Stimulated activated CD8-positive, alpha-beta memory T cell treated with anti-CD3 and anti-CD28 coated beads, Interleukin-7, amount 100 ng/mL, for 4 hours (primary cell): ENCODE measurements at regions not wholly inside any gene's neighbourhood (a gene's known extent, or its start where the extent isn't known, plus 50 kb on each side); places are given as distances from the start of the nearest gene placed in this dataset.
"Not testable (repeated sequence)": the region's sequence is repeated elsewhere in the genome, so short reads cannot be mapped to it uniquely, and the experiment has no call there.

Source experiments
- DNase-seq, 2 donors: peaks; one replicate each; pipeline ENCODE4 v3.0.0-alpha.2; 2020; ENCODE audit warnings: low read depth in 2 of 2

DNA sequence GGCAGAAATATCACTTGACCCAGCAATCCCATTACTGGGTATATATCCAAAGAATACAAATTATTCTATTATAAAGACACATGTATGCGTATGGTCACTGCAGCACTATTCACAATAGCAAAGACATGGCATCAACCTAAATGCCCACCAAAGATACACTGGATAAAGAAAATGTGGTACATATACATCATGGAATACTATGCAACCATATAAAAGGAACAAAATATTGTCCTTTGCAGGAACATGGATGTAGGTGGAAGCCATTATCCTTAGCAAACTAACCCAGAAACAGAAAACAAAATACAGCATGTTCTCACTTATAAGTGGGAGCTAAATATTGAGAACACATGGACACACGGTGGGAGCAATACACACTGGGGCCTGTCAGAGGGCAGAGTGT, 1441.6 kb upstream of the ACO1 start:
- not testable (repeated sequence) for DNase-seq

DNA sequence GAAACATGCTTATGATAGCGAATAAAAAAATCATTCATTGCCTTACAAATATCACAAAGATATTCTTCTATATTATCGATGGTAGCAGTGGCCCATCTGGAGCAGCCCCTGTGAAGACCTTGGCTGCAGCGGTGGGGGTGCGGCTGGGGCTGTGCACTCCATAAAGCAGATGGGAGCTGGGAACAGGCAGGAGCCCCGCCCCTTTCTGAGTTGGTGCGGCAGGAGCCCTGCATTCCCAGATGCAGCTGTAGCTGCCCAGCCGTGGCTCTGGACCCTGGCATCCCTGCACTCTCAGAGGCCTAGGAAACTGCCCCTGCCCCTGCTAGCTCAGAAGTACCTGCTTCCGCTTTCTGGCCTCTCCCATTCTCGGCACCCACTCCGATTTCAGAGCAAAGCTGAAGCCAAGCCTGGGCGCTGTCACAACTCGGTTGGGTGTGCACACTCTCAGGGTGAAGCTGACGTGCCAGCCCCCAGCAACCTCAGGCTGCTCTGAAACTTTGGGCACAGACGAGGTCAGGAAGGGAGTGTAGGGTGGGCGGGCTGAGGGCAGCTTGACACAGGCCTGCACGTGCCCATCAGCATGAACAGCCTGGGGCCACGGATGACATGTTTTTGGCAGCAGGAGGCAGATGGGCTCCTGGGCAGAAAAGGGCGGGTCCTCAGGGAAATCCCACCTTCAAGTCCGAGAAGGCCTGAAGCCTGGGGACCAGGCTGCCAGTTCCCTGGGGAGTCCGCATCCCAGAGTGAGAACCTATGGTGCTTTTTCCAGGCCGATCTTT, 1440.8 kb upstream of the ACO1 start:
- no peak for DNase-seq

DNA sequence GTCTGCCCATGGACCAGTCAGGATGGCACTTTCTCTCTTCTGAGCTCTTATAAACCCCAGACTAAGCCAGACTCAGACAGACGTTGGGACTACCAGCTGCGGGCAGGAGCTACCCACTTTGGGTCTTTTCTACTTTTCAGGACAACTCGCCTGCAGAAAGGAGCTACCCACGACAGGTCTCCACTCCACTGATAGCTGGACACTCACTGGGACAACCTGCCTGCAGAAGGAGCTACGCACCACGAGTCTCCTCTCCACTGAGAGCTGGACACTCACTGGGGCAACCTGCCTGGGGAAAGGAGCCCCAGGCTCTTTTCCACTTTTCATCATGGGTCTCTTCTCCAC, 1440.2 kb upstream of the ACO1 start:
- no peak for DNase-seq

DNA sequence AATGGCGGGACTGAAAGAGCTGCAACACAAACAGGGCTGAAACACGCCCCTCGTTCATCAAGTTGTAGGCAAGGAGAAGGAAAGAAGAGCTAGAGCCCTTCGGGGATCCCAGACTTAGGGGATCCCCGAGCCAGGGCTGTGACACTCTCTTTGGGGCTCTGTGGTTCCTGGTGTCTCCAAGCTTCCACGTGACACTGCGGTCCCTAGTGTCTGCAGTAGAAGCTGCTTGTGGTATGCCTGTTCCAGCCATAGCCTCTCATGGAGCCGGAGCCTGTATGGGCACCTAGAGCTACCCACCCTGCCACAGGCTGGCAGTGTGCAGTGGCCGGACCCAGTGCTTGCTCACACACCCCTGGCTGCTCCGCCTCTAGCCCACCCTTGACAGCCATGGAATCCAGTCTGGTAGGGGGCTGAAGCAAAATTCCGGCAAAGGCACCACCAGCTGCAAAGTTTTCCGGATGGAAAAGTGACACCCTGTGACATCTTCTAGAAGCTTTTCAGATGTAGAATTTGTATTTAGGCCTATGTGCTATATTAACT, 1439.6 kb upstream of the ACO1 start:
- no peak for DNase-seq

DNA sequence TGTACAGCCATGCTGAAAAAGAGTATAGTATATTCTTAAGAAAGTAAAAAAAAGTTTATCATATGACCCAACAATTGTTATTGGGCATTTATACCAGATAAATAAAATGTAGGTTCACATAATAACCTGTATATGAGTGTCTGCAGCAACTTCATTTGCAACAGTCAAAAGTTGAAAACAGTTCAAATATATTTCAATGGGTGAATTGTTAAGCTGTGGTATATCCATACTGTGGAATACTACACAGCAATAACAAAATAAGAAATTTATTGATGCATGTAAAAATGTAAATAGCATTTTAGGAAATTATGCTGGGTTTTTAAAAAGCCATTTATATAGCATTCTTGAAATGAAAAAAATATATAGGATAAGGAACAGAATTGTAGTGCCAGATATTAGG, 1420.1 kb upstream of the ACO1 start:
- DNase-seq, result no peak

DNA sequence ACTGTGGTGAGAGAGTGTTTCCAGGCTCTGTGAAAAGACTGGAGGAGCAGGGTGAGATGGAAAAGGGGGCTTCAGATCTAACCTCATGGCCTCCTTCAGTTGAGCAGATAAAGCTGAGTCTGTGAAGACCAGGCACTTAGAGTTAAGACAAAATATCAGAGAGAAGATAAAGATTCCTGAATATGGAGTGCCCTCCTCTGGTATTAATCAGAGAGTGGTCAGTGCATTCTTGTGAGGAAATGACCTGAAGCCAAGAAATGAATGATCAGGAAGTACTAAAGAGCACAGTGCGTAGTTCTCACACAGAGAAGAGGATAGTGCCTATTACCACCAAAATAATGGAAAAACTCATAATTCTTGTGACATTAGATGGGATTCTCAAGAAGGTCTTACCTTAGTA, 1417.0 kb upstream of the ACO1 start:
- DNase-seq, result no peak

DNA sequence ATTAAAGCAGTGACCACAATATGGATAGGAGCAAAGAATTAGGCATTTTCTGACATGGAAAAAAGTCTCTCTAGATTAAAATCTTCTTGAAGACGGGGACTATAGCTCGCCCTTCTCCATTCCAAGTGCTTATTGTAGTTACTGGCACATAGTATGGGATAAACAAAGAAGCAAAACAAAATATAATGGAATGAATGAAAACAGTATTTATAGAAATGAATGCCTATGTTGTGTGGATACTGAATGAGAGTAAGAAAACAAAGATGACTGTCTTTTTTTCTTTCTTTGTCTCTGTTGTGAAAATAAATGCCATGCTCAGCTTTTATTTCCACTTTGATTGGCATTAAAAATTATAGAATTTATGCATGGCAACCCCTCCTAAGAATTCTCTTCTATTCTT, 1414.3 kb upstream of the ACO1 start:
- no peak for DNase-seq

DNA sequence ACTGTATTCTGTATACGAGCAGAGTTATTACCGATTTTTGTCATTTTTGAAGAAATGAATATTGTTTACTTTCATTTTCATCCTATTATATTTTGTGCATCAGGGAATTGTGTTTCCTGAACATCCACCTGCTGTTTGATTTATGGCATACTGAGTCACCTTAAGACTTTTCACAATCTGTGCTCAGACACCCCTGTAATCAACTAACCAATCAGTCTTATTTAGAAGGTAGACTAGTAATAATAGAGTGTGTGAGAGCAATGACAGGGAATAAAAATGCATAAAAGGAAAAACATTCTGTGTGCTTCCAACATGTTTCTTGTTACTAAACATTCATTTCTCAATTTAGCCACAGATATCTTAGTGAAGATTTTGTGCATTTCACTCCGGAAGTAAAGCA, 1413.6 kb upstream of the ACO1 start:
- no peak for DNase-seq

DNA sequence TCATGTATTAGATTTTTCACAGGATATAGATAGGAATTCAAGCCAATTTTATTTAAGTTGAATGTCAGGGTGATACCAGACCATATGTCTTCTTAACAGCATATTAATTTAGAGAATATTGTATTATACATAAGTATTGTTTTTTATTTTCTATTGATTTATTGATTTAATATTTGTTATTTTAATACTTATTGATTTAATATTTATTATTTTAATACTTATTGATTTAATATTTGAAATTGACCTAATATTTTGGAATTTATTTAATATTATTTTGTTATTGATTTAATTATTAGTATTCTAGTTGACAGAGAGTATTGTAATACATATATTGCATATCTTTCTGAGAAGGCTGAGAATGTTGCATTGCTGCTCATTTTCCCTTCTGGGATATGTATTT, 1411.8 kb upstream of the ACO1 start:
- no peak for DNase-seq

DNA sequence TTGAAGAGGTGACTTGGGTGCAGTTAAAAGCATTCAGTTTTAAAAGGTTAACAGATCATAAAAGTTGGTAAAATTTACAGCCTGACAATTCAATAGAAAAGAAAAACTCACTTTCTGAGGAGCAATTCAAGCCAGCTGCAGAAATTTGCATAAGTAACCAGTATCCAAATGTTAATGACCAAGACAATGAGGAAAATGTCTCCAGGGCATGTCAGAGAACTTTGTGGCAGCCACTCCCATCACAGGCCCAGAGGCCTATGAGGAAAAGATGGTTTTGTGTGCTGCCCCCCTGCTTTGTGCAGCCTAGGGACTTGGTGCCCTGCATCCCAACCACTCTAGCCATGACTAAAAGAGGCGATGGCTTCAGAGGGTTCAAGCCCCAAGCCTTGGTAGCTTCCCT, 1406.5 kb upstream of the ACO1 start:
- no peak for DNase-seq

DNA sequence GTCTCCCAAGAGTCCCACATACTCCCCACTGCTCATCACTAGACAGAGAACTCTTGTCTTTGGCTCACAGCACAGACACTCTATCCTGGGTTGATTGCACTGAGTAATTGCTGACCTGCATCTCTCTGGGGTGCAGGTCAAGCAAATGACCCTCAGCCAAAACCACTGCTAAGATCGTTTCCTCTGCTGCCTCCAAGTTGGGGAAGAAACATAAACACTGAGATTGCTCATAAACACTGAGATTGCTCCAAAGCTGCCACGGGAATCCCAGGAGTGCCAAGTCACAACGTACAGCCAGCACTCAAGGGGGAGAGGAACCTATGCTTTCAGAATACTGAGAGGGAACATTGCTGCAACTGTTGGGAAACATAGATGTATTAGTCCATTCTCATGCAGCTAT, 1402.1 kb upstream of the ACO1 start:
- no peak for DNase-seq

DNA sequence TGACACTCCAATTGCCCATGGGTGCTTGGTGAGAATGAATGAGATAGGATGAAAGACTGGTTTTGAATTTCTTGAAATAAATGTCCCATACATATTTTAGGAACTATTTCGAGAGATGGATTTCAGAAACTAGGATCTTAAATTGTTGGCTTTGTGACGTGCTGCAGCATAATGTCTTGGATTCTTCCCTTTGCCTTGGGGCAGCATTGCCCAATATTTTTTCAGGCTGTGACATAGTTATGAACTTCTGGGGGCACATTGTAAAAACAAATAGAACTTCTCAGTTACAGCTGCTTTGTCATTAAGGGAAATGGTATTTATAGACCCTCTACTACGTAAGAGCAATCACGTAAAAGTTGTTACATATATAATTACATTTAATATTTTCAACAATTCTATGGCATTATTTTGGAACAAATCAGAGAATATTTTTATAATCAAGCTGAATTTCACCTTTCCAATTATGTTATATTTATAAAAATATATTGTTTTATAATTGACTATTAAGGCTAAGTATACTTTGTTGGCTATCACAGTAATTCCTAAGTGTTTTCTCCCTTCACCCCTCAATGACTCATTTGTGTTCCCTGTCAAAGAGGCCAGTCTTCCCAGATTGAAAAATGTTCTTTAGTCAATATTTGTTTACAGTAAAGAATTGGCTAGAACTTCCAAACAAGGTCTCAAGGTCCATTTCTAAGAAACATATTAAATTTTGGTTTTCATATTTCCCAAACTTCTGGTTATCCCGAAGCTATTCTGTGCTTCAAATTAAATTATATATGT, 1388.3 kb upstream of the ACO1 start:
- no peak for DNase-seq

DNA sequence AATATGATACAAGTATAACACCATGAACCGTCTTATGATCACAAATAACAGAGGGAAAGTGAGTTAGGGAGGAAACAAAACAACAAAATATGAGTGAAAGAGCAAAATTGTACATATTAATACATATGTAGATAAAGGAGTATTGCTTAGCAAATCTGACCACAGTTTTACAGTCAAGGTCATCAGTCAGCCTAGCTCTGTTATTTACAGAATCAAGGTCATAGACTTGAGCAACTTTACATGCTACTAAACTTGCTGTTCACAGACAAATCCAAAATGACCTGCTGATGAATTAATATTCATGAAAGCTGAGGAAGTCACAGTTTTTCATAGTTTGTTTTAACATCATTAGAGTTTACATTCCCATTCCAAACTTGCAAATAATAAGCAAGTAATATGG, 1387.7 kb upstream of the ACO1 start:
- no peak for DNase-seq

DNA sequence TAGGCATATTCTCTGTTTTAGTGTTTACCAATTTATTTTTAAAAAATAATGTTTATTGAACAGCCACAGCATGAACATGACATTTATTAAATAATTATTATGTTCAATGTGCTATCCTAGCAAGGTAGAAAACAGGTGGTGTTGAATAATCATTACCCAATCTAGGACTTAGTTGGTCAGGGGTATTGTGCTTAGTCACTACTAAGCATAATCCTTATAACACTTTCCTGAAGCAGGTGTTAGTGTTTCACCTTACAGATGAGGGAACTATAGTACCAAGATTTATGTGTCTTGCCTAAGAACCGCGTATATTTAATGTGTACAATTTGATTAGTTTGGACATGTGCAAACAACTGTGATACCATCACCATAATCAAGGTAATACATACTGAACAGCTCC, 1387.2 kb upstream of the ACO1 start:
- DNase-seq, result no peak

DNA sequence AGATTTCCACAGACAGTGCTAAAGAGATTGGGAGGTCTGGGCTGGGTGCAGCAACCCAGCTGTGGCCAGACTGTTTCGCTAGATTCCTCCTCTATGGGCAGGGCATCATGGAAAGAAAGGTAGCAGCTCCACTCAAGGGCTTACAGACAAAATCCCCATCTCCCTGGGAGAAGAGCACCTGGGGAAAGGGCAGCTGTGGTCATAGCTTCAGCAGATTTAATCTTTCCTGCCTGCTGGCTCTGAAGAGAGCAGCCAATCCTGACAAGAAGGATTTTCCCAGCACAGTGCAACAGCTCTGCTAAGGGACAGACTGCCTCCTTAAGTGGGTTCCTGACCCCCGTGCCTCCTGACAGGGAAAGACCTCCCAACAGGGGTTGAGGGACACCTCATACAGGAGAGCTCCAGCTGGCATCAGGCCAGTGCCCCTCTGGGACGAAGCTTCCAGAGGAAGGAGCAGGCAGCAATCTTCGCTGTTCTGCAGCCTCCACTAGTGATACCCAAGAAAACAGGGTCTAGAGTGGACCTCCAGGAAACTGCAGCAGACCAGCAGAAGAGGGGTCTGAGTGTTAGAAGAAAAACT, 1379.3 kb upstream of the ACO1 start:
- DNase-seq, result no peak

DNA sequence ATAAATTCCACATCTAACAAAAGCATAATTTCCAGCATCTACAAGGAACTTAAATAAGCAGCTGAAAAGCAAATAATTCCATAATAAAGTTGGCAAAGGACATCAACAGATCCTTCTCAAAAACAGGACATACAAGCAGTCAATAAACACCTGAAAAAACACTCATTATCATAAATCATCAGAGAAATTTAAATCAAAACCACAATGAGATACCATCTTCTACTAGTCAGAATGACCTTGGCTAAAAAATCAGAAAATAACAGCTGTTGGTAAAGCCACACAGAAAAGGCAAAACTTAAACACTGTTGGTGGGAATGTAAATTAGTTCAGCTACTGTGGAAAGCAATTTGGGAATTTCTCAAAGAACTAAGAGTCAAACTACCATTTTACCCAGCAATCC, 1371.1 kb upstream of the ACO1 start:
- no peak for DNase-seq

DNA sequence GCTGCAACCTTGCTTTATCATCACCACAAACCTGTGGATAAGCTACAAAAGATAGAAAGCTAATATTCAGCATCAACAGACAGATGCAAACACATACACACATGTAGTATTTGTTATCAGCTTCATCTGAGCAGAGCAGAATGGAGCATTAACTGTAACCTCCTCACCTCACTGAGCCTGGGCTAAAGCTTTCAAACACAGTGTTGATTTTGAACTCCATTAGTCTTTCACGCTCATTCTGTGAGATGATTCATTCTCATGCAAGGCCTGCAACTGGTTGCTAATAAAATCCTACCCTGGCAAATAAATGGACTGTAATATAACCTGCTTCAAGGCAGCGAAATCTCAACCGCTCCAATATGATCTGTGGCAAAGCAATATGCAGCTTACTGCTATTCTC, 1360.6 kb upstream of the ACO1 start:
- no peak for DNase-seq

DNA sequence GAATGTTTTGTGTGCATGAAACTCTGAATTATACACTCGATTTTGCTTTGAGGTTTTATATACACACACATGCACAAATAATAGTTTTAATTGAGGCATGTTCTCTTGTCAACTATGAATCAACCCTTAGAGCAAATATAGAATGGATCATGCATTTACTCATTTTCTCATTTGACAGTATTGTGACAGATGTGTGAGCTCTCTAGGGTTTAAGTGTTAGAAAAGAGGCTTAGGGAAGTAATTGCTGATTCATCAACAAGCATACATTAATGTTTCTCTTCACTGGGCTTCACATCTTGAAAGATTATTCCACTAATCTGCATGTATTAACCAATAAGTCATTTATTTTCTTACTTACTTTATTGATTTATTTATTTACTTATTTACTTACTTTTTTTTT, 1356.8 kb upstream of the ACO1 start:
- no peak for DNase-seq

DNA sequence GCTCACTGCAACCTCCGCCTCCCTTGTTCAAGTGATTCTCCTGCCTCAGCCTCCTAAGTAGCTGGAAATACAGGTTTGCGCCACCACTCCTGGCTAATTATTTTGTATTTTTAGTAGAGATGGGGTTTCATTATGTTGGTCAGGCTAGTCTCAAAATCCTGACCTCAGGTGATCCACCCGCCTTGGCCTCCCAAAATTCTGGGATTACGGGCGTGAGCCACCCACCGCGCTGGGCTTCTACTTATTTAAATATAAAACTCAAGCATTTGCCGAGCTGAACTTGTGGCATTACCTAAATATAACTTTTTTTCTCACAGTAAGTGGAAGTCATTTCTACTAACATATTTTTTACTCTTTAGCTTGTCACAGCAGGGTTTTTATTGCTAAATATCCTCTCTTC, 1356.3 kb upstream of the ACO1 start:
- no peak for DNase-seq

DNA sequence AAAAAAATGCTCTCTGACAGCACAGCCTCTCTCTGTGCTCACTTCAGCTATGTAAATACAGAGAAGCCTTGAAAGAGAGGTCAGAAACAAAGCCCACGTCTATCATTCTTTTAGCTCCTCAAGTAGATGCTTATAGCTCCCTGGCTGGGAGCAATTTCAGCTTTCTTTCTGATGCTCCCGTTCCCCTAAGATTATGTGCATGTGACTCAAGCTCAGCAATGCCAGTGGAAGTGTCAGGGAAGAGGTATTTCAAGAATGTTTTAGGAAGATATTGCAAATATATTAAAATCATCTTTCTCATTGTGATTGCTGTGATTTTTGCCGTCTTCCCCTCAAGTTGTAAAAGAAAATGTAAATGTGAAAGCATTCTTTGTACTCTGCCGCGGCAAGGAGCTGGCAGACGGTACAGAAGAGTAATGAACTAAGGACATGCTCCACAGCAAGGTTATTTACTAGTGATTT, 1353.7 kb upstream of the ACO1 start:
- DNase-seq, result no peak

DNA sequence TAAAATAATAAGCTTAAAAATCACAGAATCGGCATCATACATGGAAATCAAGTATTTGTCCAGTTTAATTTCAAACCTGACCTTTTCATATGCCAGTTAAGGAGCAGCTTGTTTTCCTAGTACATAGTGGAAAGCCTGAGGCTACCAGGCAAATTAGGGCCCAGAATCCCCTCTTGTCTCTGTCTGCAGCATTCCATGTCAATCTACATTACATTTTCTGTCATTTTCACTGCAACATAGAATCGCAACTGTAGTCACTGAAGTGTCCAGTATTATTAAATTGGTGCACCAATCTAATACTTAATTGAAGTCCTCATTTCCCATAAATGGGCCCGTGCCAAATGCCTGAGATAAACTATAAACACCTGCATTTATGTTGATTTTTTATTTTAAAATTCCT, 1352.2 kb upstream of the ACO1 start:
- DNase-seq, result no peak

DNA sequence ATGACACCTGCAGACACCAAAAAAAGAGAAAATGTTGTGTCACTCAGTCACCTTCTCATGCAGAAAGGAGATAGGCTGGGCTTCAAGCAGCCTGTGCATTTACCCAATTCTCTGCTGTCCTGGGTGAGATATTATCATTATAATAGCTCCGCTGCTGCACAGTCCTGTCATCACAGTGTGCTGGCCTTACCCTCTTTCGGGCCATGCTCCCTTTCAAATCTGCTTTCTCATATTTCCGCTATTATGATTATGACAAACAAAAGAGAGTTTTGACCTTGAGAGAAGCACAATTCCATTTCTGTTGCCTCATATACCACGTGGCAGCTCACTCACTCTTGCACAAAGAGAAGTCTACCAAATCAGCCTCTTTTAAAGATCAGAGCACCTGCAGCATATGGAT, 1350.1 kb upstream of the ACO1 start:
- no peak for DNase-seq

DNA sequence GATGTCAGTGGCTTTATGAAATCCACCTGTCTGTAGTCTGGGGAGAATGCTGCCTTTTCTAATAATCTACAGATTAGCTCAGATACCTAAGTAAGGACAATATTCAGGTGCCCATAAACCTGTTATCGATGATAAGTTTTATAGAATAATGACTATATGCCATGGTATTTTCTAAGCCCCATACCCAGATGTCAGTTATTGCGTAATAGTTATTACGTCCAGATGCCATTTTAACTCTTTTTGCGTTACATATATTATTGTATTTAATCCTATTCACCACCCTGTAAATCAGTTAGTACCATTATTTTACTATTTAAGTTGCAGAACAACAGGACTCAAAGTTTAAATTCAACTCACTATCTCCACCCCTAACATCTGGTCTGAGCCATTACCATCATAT, 1343.9 kb upstream of the ACO1 start:
- DNase-seq, result no peak
